GM19328 (cell line): ENCODE measurements at regions not wholly inside any gene's neighbourhood (a gene's known extent, or its start where the extent isn't known, plus 50 kb on each side); places are given as distances from the start of the nearest gene placed in this dataset.
A peak's percentile ranks its signal among the peaks of the same experiment; 100 is the strongest.
"Not testable (repeated sequence)": the region's sequence is repeated elsewhere in the genome, so short reads cannot be mapped to it uniquely, and the experiment has no call there.

ENCODE experiments used
- ATAC-seq: cut with Tn5 transposase; IDR thresholded peaks from one replicate; pipeline ENCODE4 v1.9.1; 2021; ENCODE audit warnings: mild to moderate bottlenecking, moderate library complexity; ENCODE audit not compliant: unreplicated experiment

- ATAC-seq: no peak
These were observed 52.3 kb upstream of the COL5A2 start for GRCh38 chr2:189231719-189232323.

GRCh38 chr2:189232759-189233406, 53.3 kb upstream of the COL5A2 start:
- ATAC-seq: peak; percentile 64

- no peak for ATAC-seq
These were observed 54.0 kb upstream of the COL5A2 start for GRCh38 chr2:189233527-189233926.

GRCh38 chr2:189234991-189235390, 55.4 kb upstream of the COL5A2 start:
- ATAC-seq: no peak

- no peak for ATAC-seq
These were observed 56.5 kb upstream of the COL5A2 start for GRCh38 chr2:189236066-189236465.

- ATAC-seq: no peak
These were observed 59.3 kb upstream of the COL5A2 start for GRCh38 chr2:189238903-189239302.

GRCh38 chr2:189243843-189244242, 64.3 kb upstream of the COL5A2 start:
- not testable (repeated sequence) for ATAC-seq

- ATAC-seq: no peak
These were observed 67.7 kb upstream of the COL5A2 start for GRCh38 chr2:189247276-189247675.

GRCh38 chr2:189248141-189248540, 68.6 kb upstream of the COL5A2 start:
- ATAC-seq: no peak

- ATAC-seq: no peak
These were observed 69.6 kb upstream of the COL5A2 start for GRCh38 chr2:189249171-189249570.

GRCh38 chr2:189249901-189250300, 70.3 kb upstream of the COL5A2 start:
- ATAC-seq: no peak

GRCh38 chr2:189252991-189253675, 73.6 kb upstream of the COL5A2 start:
- ATAC-seq: no peak

GRCh38 chr2:189253836-189254235, 74.3 kb upstream of the COL5A2 start:
- no peak for ATAC-seq

- ATAC-seq: no peak
These were observed 74.8 kb upstream of the COL5A2 start for GRCh38 chr2:189254268-189254883.

GRCh38 chr2:189255711-189256110, 76.2 kb upstream of the COL5A2 start:
- no peak for ATAC-seq

GRCh38 chr2:189258616-189259365, 79.2 kb upstream of the COL5A2 start:
- ATAC-seq: no peak

GRCh38 chr2:189260361-189260814, 80.8 kb upstream of the COL5A2 start:
- no peak for ATAC-seq

GRCh38 chr2:189261431-189261841, 81.9 kb upstream of the COL5A2 start:
- ATAC-seq: no peak

GRCh38 chr2:189261916-189262315, 82.4 kb upstream of the COL5A2 start:
- no peak for ATAC-seq

- ATAC-seq: no peak
These were observed 86.2 kb upstream of the COL5A2 start for GRCh38 chr2:189265696-189266320.

- ATAC-seq: no peak
These were observed 87.9 kb upstream of the COL5A2 start for GRCh38 chr2:189267491-189267890.
